Eye (tissue), 1 donor: ENCODE measurements at regions not wholly inside any gene's neighbourhood (a gene's known extent, or its start where the extent isn't known, plus 50 kb on each side); places are given as distances from the start of the nearest gene placed in this dataset.
"Not testable (repeated sequence)": the region's sequence is repeated elsewhere in the genome, so short reads cannot be mapped to it uniquely, and the experiment has no call there.

Experiments
- DNase-seq: peaks from one replicate; pipeline ENCODE4 v3.0.0-alpha.2; 2015

GRCh38 chr3:125645616-125646015 lies 50.3 kb upstream of the OSBPL11 start:
- no peak for DNase-seq

GRCh38 chr3:125646581-125646980 lies 51.3 kb upstream of the OSBPL11 start:
- DNase-seq: no peak

DNA sequence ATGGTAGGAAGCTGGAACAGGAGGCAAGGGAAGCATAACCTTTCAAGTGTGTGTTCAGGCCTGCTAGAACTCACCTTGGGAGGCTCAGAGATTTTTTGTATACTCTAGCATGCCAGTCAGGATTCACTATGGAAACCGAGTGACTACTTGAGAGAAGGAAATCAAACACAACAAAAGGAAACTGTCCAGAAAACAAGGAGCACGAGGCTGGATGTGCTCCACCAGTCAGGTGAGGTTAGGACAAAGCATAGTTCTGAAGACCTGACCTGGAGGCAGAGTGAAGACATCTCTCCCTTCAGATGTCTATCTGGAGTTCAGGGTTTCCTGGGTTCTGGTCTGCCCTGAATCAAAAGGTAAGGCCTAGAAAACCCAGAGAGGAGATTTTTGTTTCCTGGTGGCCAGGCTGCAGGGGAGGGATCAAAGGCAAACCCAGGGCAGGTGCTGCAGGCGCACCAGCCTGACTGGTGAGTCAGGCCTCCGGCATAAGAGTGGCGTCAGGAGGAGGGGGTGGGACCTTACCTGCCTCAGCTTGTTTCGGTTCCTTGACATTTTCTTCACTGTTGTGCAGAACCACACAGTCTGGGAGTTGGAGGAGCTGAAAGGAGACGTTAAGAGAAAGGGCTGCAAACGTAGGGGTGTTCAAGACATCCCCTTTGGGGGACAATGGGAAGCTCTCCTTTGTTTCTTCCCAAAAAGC lies 52.2 kb upstream of the OSBPL11 start:
- DNase-seq: no peak

GRCh38 chr3:125651244-125651643 lies 55.9 kb upstream of the OSBPL11 start:
- DNase-seq: no peak

GRCh38 chr3:125652349-125652748 lies 57.1 kb upstream of the OSBPL11 start:
- no peak for DNase-seq

- DNase-seq: no peak
Measured at GRCh38 chr3:125654526-125654925, 59.2 kb upstream of the OSBPL11 start.

DNA sequence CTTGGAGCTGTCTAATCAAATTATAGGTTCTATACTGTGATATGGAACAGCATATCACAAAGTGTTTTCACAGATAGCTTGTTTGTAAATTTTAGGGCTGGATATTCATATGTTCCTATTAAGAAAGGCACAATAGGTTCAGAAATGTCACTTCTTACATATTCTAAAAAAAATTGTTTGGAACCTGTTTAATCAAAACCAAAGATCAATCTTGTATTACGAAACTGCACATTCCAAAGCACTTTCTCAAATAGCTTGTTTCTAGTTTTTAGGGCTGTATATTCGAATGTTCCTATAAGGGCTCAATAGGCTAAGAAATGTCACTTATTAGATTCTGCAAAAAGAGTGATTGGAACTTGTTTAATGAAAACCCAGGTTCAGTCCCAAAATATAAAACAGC lies 67.4 kb upstream of the OSBPL11 start:
- DNase-seq: no peak

DNA sequence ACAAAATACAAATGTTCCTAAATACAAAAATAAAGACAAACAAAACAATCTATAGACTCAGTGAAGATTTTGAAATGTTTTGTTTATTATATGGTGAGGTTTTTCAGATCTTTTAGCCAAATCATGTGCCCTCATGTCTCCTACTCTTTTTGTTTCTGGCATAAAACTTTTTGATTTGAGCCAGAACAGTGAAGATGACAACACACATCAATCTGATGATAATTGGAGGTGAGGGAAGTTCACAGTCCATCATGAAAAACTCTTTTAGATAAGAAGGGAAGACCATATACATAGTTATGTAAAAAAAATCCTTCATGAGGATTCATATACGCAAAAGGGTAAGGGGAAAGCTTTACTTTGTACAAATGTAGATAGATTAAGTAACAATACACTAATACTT lies 75.1 kb upstream of the OSBPL11 start:
- DNase-seq: no peak

DNA sequence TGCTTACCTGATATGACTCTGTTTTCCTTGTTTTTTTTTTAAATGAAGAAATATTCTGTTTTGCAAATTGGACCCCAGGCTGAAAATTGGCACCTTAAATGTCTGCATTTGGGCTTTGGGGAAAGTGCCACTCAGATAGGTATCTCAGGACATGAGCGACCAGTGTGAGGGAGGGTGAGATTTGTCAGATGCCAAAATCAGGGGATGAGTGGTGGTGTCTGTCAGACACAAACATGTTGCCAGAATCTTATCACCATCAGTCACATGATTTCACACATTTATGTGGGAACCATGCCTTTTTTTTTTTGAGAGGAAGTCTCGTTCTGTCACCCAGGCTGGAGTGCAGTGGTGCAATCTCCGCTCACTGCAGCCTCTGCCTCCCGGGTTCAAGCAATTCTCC lies 75.6 kb upstream of the OSBPL11 start:
- DNase-seq: no peak

DNA sequence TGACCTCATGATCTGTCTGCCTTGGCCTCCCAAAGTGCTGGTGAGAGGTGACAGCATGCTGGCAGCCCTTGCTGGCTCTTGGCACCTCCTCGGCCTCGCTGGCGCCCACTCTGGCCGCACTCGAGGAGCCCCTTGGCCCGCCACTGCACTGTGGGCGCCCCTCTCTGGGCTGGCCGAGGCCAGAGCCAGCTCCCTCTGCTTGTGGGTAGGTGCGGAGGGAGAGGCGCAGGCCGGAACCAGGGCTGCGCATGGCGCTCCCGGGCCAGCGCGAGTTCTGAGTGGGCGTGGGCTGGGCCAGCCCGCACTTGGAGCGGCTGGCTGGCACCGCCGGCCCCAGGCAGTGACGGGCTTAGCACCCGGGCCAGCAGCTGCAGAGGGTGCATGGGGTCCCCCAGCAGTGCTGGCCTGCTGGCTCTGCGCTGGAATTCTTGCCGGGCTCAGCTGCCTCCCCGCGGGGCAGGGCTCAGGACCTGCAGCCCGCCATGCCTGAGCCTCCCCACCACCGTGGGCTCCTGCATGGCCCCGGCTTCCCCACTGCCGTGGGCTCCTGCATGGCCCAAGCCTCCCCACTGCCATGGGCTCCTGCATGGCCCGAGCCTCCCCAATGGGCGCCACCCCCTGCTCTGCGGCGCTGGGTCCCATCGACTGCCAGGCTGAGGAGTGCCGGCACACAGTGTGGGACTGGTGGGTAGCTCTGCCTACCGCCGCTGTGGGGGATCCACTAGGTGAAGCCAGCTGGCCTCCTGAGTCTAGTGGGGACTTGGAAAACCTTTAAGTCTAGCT lies 76.4 kb upstream of the OSBPL11 start:
- no peak for DNase-seq

DNA sequence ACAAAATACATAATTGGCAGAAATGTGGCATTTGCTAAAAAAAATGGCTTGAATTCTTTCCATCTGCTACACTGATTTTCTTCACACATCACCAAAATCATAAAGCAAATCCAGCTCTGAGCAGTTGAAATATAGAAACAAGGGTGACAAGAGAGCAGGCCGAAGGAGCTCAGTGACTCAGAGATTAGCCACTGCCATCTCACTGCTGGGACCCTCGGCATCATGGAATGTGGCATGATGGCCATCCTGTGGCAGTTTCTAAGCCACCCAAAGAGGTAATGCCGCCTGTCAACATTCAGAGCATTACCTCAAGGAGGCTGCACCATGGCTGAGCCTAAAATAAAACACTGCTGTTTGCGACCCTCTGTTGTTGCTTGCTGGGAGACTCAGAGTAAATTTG lies 80.5 kb upstream of the OSBPL11 start:
- DNase-seq: no peak

DNA sequence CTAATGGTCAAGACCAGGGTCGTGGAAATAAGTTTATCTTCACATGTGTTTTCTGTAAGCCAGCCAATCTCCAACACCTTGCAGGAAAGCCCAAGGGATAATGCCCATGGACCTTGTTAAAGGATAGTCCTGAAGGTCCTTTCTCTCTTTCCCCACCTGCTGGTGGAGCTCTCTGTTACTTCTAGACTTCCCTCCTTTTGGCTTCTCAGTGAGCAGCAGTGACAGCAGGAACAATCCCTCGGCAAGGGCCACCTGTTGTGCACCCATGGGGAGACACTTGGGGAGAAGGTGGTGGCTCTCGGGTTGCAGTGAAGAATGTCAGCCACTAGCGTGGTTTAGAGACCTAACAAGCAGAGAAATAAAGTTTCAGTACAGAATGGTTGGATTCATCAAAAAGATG lies 84.0 kb upstream of the OSBPL11 start:
- DNase-seq: no peak

DNA sequence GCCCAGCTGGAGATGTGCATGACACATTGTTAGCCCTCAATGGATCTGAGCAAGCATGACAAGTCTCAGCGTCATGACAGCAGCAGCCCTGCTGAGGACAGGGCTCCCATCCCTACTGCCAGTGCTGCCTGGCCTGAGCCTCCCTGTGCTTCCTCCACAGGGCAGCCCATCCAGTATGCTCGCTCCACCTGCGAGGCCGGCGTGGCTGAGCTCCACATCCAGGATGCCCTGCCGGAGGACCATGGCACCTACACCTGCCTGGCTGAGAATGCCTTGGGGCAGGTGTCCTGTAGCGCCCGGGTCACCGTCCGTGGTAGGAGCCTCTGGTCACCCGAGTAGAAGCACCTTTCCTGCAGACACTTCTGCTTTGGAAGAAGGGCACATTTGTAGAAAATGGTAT lies 85.8 kb upstream of the OSBPL11 start:
- DNase-seq: no peak

- not testable (repeated sequence) for DNase-seq
Measured at GRCh38 chr3:125681906-125682305, 86.6 kb upstream of the OSBPL11 start.

GRCh38 chr3:125682610-125683009 lies 87.3 kb upstream of the OSBPL11 start:
- DNase-seq: not testable (repeated sequence)

- DNase-seq: no peak
Measured at GRCh38 chr3:125683067-125683829, 88.0 kb upstream of the OSBPL11 start.

DNA sequence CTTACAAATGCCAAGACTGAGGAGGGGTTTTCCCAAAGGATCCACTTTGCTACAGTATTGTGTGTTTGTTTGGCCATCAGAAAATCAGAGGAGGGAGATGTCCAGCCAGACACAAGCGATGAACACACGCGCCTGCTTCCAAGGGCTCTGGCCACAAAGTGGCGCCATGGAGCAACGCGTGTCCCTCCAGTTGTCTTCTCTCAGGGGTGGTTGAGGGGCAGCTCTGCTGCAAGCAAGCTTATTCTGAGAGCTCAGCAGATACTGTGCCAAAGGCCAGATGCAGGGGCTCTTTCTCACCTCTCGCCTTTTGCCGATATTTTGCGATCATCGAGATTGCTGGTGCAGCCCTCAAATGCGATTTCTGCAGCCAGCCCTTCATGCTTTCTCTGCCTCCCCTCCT lies 88.9 kb upstream of the OSBPL11 start:
- DNase-seq: peak; percentile 33

DNA sequence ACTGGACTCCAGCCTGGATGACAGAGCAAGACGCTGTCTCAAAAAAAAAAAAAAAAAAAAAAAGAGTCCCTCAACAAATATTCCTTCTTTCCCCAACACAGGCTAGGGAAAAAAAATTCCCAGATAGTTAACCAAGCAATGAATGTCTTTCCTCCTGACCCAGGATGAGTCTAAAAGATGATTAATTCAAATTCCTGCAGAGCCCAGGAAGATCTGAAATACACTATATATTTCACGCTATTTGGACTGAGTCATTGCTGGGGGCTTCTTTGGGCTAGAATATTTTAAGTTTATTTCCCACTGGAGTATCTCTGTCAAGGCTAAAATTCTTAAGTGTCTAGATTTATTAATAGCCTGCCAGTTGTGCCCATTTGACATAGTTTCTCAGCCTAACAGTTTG lies 90.4 kb upstream of the OSBPL11 start:
- not testable (repeated sequence) for DNase-seq

GRCh38 chr3:125692361-125692760 lies 97.1 kb upstream of the OSBPL11 start:
- no peak for DNase-seq

DNA sequence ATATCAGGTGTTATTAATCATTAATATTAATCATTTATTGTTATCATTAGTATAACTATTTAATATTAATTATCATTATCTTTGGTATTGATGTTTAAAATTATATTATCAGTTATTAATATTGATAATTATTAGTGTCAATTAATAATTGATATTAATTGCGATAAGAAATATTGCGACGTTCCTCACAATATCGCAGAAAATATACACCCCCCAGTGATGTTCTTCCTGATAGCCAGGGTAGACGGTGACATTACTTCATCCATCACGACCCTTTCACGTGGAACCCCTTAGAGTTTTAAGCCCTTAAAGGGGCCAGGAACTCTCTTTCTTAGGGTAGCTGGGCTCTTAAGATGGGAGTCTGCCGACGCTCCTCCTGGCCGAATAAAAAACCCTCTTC lies 98.6 kb upstream of the OSBPL11 start:
- DNase-seq: no peak

DNA sequence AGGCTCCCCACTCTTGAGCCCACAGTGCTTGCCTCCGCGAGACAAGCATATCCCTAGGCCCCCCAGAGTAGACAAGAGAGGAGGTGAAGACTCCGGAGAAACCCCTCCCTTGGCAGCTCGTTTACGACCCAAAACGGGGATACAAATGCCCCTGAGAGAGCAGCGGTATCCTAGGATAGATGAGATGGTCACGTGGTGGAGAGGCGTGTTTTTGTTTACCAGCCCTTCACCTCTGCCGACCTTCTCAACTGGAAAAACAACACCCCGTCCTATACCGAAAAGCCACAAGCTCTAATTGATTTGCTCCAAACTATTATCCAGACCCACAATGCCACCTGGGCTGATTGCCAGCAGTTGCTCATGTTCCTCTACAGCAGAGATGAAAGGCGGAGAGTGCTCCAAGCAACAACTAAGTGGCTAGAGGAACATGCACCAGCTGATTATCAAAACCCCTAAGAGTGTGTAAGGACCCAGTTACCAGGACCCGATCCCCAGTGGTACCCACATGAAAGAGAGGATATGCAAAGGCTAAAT lies 99.5 kb upstream of the OSBPL11 start:
- no peak for DNase-seq

DNA sequence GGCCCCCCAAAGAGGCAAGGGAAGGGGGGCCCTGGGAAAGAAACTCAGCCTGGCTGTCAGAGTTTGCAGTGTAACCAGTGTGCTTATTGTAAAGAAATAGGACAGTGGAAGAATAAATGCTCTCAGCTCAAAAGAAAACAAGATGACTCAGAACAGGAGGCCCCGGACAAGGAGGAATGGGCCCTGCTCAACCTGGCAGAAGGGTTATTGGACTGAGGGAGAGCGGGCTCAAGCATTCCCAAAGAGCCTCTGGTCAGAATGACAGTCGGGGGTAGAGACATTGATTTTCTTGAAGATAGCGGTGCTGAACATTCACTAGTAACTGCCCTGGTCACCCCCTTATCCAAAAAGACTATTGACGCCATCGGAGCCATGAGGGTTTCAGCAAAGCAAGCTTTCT lies 100.4 kb upstream of the OSBPL11 start:
- DNase-seq: no peak

- not testable (repeated sequence) for DNase-seq
Measured at GRCh38 chr3:125697126-125697525, 101.8 kb upstream of the OSBPL11 start.
